ENCODE measurements at regions not wholly inside any gene's neighbourhood (a gene's known extent, or its start where the extent isn't known, plus 50 kb on each side); places are given as distances from the start of the nearest gene placed in this dataset.

GRCh38 chr20:10807013-10807412 is 133.2 kb upstream of the JAG1 start:
- DNase-seq, result no peak

- DNase-seq, result no peak
Observed at GRCh38 chr20:10812759-10813327, 139.0 kb upstream of the JAG1 start.

GRCh38 chr20:10823585-10823984 is 149.8 kb upstream of the JAG1 start:
- DNase-seq, result no peak

- DNase-seq, result no peak
Observed at GRCh38 chr20:10824750-10825500, 151.1 kb upstream of the JAG1 start.

- DNase-seq, result no peak
Observed at GRCh38 chr20:10826111-10826510, 152.3 kb upstream of the JAG1 start.

- no peak for DNase-seq
Observed at GRCh38 chr20:10828180-10828579, 154.4 kb upstream of the JAG1 start.

GRCh38 chr20:10832141-10832540 is 158.3 kb upstream of the JAG1 start:
- DNase-seq, result no peak

- DNase-seq, result no peak
Observed at GRCh38 chr20:10837901-10838300, 164.1 kb upstream of the JAG1 start.

GRCh38 chr20:10842116-10842515 is 168.3 kb upstream of the JAG1 start:
- no peak for DNase-seq

GRCh38 chr20:10843146-10843711 is 169.4 kb upstream of the JAG1 start:
- no peak for DNase-seq

GRCh38 chr20:10846766-10847165 is 173.0 kb upstream of the JAG1 start:
- no peak for DNase-seq

GRCh38 chr20:10848810-10849370 is 175.1 kb upstream of the JAG1 start:
- DNase-seq, result no peak

GRCh38 chr20:10853176-10853575 is 179.4 kb upstream of the JAG1 start:
- no peak for DNase-seq

- no peak for DNase-seq
Observed at GRCh38 chr20:10853731-10854130, 179.9 kb upstream of the JAG1 start.

- DNase-seq, result no peak
Observed at GRCh38 chr20:10854976-10855375, 181.2 kb upstream of the JAG1 start.

GRCh38 chr20:10855778-10856177 is 182.0 kb upstream of the JAG1 start:
- DNase-seq, result no peak

- no peak for DNase-seq
Observed at GRCh38 chr20:10856237-10857015, 182.6 kb upstream of the JAG1 start.

- peak; percentile 2 for DNase-seq
Observed at GRCh38 chr20:10857352-10858070, 183.7 kb upstream of the JAG1 start.

- DNase-seq, result no peak
Observed at GRCh38 chr20:10861090-10861489, 187.3 kb upstream of the JAG1 start.

- DNase-seq, result no peak
Observed at GRCh38 chr20:10861619-10862018, 187.8 kb upstream of the JAG1 start.

- DNase-seq, result no peak
Observed at GRCh38 chr20:10863337-10864060, 189.7 kb upstream of the JAG1 start.
